ENCODE measurements at regions not wholly inside any gene's neighbourhood (a gene's known extent, or its start where the extent isn't known, plus 50 kb on each side); places are given as distances from the start of the nearest gene placed in this dataset.

GRCh38 chr2:59961746-59962145 lies 591.7 kb downstream of the BCL11A start:
- no peak for DNase-seq

GRCh38 chr2:59959944-59960343 lies 593.5 kb downstream of the BCL11A start:
- DNase-seq, result no peak

GRCh38 chr2:59957504-59957903 lies 596.0 kb downstream of the BCL11A start:
- DNase-seq, result no peak

- no peak for DNase-seq
Observed at GRCh38 chr2:59956981-59957380, 596.5 kb downstream of the BCL11A start.

GRCh38 chr2:59947917-59948541 lies 605.4 kb downstream of the BCL11A start:
- DNase-seq, result no peak

GRCh38 chr2:59947209-59947608 lies 606.2 kb downstream of the BCL11A start:
- DNase-seq, result no peak

- no peak for DNase-seq
Observed at GRCh38 chr2:59939236-59939635, 614.2 kb downstream of the BCL11A start.

GRCh38 chr2:59938181-59938580 lies 615.3 kb downstream of the BCL11A start:
- no peak for DNase-seq

GRCh38 chr2:59936048-59936447 lies 617.4 kb downstream of the BCL11A start:
- no peak for DNase-seq

GRCh38 chr2:59935005-59935404 lies 618.4 kb downstream of the BCL11A start:
- no peak for DNase-seq

GRCh38 chr2:59933948-59934347 lies 619.5 kb downstream of the BCL11A start:
- no peak for DNase-seq

- DNase-seq, result no peak
Observed at GRCh38 chr2:59932341-59932740, 621.1 kb downstream of the BCL11A start.

GRCh38 chr2:59930430-59930829 lies 623.0 kb downstream of the BCL11A start:
- DNase-seq, result no peak

GRCh38 chr2:59926731-59927130 lies 626.7 kb downstream of the BCL11A start:
- no peak for DNase-seq

- DNase-seq, result no peak
Observed at GRCh38 chr2:59925321-59925720, 628.1 kb downstream of the BCL11A start.

- DNase-seq, result no peak
Observed at GRCh38 chr2:59924346-59924745, 629.1 kb downstream of the BCL11A start.

- DNase-seq, result no peak
Observed at GRCh38 chr2:59922450-59922849, 631.0 kb downstream of the BCL11A start.

- no peak for DNase-seq
Observed at GRCh38 chr2:59921743-59922142, 631.7 kb downstream of the BCL11A start.

GRCh38 chr2:59920961-59921360 lies 632.5 kb downstream of the BCL11A start:
- DNase-seq, result no peak

GRCh38 chr2:59920307-59920706 lies 633.1 kb downstream of the BCL11A start:
- DNase-seq, result no peak

GRCh38 chr2:59919579-59919978 lies 633.9 kb downstream of the BCL11A start:
- DNase-seq, result no peak

- no peak for DNase-seq
Observed at GRCh38 chr2:59912042-59912441, 641.4 kb downstream of the BCL11A start.

GRCh38 chr2:59910166-59910565 lies 643.3 kb downstream of the BCL11A start:
- no peak for DNase-seq

- no peak for DNase-seq
Observed at GRCh38 chr2:59909147-59909546, 644.3 kb downstream of the BCL11A start.

- no peak for DNase-seq
Observed at GRCh38 chr2:59905731-59906130, 647.7 kb downstream of the BCL11A start.

Measured in central memory CD4-positive, alpha-beta T cell (primary cell).